Heart right ventricle (tissue), 16 donors: ENCODE measurements at regions not wholly inside any gene's neighbourhood (a gene's known extent, or its start where the extent isn't known, plus 50 kb on each side); places are given as distances from the start of the nearest gene placed in this dataset.

ENCODE experiments used
- ATAC-seq, 8 donors: fragments of 200-7000 bp; cut with Tn5 transposase; one replicate each; pipeline ENCODE4 v1.9.1; 2020; ENCODE audit warnings: mild to moderate bottlenecking in 8 of 8, moderate library complexity in 8 of 8, moderate number of reproducible peaks in 1 of 8
- DNase-seq, 2 donors: peaks; one replicate each; pipeline ENCODE4 v3.0.0-alpha.2; 2020
- H3K27ac ChIP-seq, 10 donors: fragments of 200-600 bp; sonication (generic) in 2 of 10; one replicate each; pipeline versions ENCODE4 v1.5.0 to v1.8.0; 2020 to 2022; ENCODE audit warnings: mild to moderate bottlenecking in 3 of 10
- H3K27me3 ChIP-seq, 7 donors: fragments of 200-600 bp; one replicate each; pipeline ENCODE4 v1.8.0; 2021 to 2022; ENCODE audit warnings: mild to moderate bottlenecking in 2 of 7
- H3K36me3 ChIP-seq, 9 donors: fragments of 200-600 bp; sonication (generic) in 1 of 9; one replicate each; pipeline versions ENCODE4 v1.5.0 to v1.8.0; 2020 to 2022; ENCODE audit warnings: mild to moderate bottlenecking in 2 of 9
- H3K4me1 ChIP-seq, 9 donors: fragments of 200-600 bp; sonication (generic) in 1 of 9; one replicate each; pipeline versions ENCODE4 v1.5.0 to v1.8.0; 2020 to 2022; ENCODE audit warnings: mild to moderate bottlenecking in 4 of 9
- H3K4me3 ChIP-seq, 10 donors: fragments of 200-600 bp; sonication (generic) in 2 of 10; one replicate each; pipeline versions ENCODE4 v1.5.0 to v1.8.0; 2020 to 2022; ENCODE audit warnings: mild to moderate bottlenecking in 7 of 10, moderate library complexity in 2 of 10
- H3K9me3 ChIP-seq, 11 donors: fragments of 200-600 bp in 10 of 11; sonication (generic) in 2 of 11; one replicate each; pipeline versions ENCODE4 v1.5.0 to v1.8.0; 2013 to 2022; ENCODE audit warnings: mild to moderate bottlenecking in 2 of 11, control low read depth in 1 of 11, moderate library complexity in 1 of 11
- CTCF ChIP-seq, 9 donors: fragments of 200-600 bp; sonication (generic) in 2 of 9; IDR thresholded peaks; one replicate each; pipeline versions ENCODE4 v1.5.0 to v1.8.0; 2021 to 2022; ENCODE audit warnings: antibody characterized with exemption in 9 of 9, mild to moderate bottlenecking in 5 of 9, moderate library complexity in 1 of 9
- WGBS, 2 donors: extraction: QIAGEN DNeasy Blood & Tissue Kit; methylation state at CpG; one replicate each; pipeline ENCODE4 v1.1.7; 2013; ENCODE audit warnings: inconsistent platforms in 1 of 2; 5-methylcytosine and 5-hydroxymethylcytosine counted together
- intact Hi-C, 10 donors: fragments of 100-400 bp; cut with DNase I; formaldehyde crosslinking; loops; one replicate each; pipeline versions ENCODE4 v1.11.1 to v1.14.2; 2022
- donor health status: Arrhythmogenic right ventricular cardiomyopathy.
- donor health status: ischemic (EF 13 %, LVEDD 7.1; RV severe dilation, severe dysfunction).
- donor health status: healthy with polysubstance abuse.
- donor health status: DM: no; HTN: yes; CAD: no.
- donor health status: DM: no; HTN: no; CAD: no.
- donor health status: ischemic (EF 25% LVEDD 6.9; RV normal size, moderate dysfunction).
- donor health status: ischemic (EF 25% LVEDD 5.7; RV mildly dilated, moderate dysfunction).
- donor health status: healthy.
- donor health status: DM: yes; HTN: yes; CAD: no.
- donor health status: Ischemic cardiomyopathy.
- donor health status: ischemic (EF 35%, LVEDD 5.7; RV mildly dilated, moderate dysfunction).
- donor health status: nonischemic (EF 11% LVEDD 7.7; RV severe dilation, severe dysfunction).
- donor health status: DM: yes; HTN: yes; CAD: no.
- donor health status: PGD.
- donor health status: ischemic (EF 29% LVEDD 5.4; RV normal size, mild dysfunction).
- donor health status: nonischemic (EF 23%, LVEDD 6.1; RV moderate dilation, normal function).

DNA sequence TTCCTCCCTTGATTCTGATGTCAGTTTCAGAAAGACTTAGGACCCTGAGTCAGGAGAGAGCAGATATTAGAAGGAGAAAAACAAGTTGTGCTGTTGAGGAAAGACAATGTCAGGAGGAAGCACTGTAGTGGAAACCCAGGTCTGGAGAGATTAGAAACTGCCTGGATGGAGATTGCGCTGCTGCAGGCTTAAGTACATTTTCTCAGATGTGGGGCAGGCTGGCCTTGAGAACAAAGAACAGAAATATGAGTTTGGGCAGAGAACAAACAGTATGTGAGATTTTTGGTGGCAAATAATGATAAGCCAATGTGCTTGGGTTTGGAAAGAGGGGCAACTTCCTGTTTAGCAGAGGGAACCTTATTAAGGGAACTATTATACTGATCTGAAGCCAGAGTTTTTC is 74.3 kb upstream of the PRMT8 start:
- no peak for TF ChIP-seq CTCF (IDR thresholded peaks at IDR 0.05)
- H3K27ac ChIP-seq = no peak overlapping the region
- intact Hi-C loops = no loop called here
- no peak for DNase-seq
- no peak for ATAC-seq
- H3K27me3 ChIP-seq = peaks cover 0 to 51% (median 14%) of the 10 kb centered on the region in 7 donors
- no peaks in the 10 kb centered on the region for H3K36me3 ChIP-seq
- no peak overlapping the region for H3K4me3 ChIP-seq
- peaks cover 0 to 12% (median 0%) of the 10 kb centered on the region in 11 donors for H3K9me3 ChIP-seq
- WGBS, 2 donors = 77 to 89% methylated on average over 1 of the region's 1 CpG
- peaks cover 0 to 9% (median 0%) of the 10 kb centered on the region in 9 donors for H3K4me1 ChIP-seq

- H3K4me1 ChIP-seq = peaks cover 0 to 9% (median 0%) of the 10 kb centered on the region in 9 donors
- H3K36me3 ChIP-seq = no peaks in the 10 kb centered on the region
- WGBS, 2 donors = 71 to 72% methylated on average over 3 of the region's 3 CpGs
- intact Hi-C loops = no loop called here
- no peak overlapping the region for H3K4me3 ChIP-seq
- H3K27ac ChIP-seq = no peak overlapping the region
- no peak for TF ChIP-seq CTCF (IDR thresholded peaks at IDR 0.05)
- DNase-seq (no peak), ATAC-seq (no peak)
- peaks cover 0 to 12% (median 0%) of the 10 kb centered on the region in 11 donors for H3K9me3 ChIP-seq
- H3K27me3 ChIP-seq = peaks cover 0 to 55% (median 19%) of the 10 kb centered on the region in 7 donors
Measured at GRCh38 chr12:3417113-3417512, 73.9 kb upstream of the PRMT8 start.

DNA sequence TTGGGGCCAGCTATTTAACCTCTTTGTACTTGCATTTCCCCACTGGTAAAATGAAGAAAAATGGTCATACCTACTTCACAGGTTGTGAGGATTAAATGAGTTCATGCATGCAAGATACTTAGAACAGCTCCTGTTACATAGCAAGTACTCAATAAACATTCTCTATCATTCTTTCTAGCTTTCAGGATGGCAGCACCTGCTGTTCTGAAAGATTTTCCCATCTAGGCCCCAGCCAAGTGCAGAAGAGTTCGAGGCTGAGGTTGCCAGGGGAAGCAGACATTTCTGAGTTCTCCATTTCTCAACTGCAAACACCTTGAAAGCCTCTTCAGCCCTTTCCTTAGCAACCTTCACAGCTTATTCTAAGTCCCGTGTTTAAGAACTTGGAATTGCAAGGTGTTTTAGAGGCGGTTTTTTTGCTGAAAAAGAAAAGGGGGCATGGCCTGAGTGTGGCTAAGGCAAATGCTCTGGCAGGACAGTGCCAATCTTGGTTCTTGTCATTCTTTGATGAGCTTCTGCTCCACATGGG is 73.0 kb upstream of the PRMT8 start:
- ATAC-seq (no peak), DNase-seq (no peak)
- Histone ChIP-seq H3K36me3 (no peaks in the 10 kb centered on the region), H3K9me3 (peaks cover 0 to 15% (median 0%) of the 10 kb centered on the region in 11 donors), H3K4me1 (peaks cover 0 to 9% (median 0%) of the 10 kb centered on the region in 9 donors), H3K4me3 (no peak overlapping the region), H3K27me3 (peaks cover 0 to 64% (median 19%) of the 10 kb centered on the region in 7 donors), H3K27ac (no peak overlapping the region)
- intact Hi-C loops = no loop called here
- TF ChIP-seq CTCF (IDR thresholded peaks at IDR 0.05) = no peak
- WGBS, 2 donors = 81 to 82% methylated on average over 3 of the region's 3 CpGs

DNA sequence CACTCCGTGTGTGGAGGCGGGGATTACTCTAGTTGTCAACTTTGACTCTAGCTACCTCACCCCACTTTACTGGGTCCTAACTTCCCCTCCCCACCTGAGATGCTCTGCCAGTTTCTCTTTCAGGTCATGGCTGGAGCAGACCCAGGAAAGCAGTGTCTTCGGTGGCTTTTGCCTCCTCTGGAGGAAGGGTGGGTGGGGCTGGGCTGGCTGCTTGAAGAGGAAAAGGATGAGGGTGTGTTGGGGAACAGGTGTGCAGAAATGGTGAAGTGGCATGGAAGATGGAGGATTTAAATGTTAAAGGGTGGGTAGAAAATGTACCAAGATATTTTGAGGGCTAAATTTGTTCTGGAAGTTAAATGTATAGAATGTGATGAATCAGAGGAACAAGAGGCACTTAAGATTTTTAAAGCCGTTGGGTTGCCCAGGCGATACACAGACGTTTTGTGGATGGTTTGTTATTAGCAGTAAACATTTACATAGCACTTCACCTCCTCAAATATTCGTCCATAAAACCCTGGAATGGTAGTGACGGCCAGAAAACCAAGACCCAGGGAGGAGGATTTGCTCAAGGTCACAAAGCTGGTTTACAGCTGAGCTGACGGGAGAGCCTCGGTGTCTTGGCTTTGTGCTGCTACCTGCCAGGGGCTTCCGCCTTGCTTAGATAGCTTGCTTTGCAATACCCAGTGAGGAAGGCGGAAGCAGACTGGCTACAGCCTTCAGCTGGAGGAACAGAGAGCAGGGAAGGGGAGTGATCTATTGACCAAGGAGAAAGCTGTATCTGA is 72.2 kb upstream of the PRMT8 start:
- Histone ChIP-seq H3K36me3 (no peaks in the 10 kb centered on the region), H3K27me3 (peaks cover 0 to 68% (median 19%) of the 10 kb centered on the region in 7 donors), H3K4me3 (no peak overlapping the region), H3K4me1 (peaks cover 0 to 9% (median 0%) of the 10 kb centered on the region in 9 donors), H3K27ac (no peak overlapping the region), H3K9me3 (peaks cover 0 to 18% (median 0%) of the 10 kb centered on the region in 11 donors)
- TF ChIP-seq CTCF (IDR thresholded peaks at IDR 0.05) = no peak
- ATAC-seq = no peak
- intact Hi-C loops = no loop called here
- no peak for DNase-seq
- 86 to 89% methylated on average over 12 of the region's 12 CpGs for WGBS, 2 donors
